Trophoblast cell (in vitro differentiated cells and primary cell): ENCODE measurements at regions not wholly inside any gene's neighbourhood (a gene's known extent, or its start where the extent isn't known, plus 50 kb on each side); places are given as distances from the start of the nearest gene placed in this dataset.

Source experiments
- DNase-seq, 2 donors: peaks; one replicate each; pipeline ENCODE4 v3.0.0-alpha.2; 2016
- H2AFZ ChIP-seq: 2 replicates; pipeline ENCODE4 v1.6.1; 2013; ENCODE audit warnings: low read length, moderate library complexity, mild to moderate bottlenecking; ENCODE audit not compliant: insufficient read depth, poor library complexity
- H2AK5ac ChIP-seq: 2 replicates; pipeline ENCODE4 v1.6.1; 2013; ENCODE audit warnings: mild to moderate bottlenecking, low read length
- H2BK120ac ChIP-seq: 2 replicates; pipeline ENCODE4 v1.6.1; 2013; ENCODE audit warnings: low read length, mild to moderate bottlenecking, moderate library complexity; ENCODE audit not compliant: insufficient read depth, poor library complexity
- H2BK12ac ChIP-seq: 2 replicates; pipeline ENCODE4 v1.6.1; 2013; ENCODE audit warnings: mild to moderate bottlenecking, low read length, moderate library complexity
- H2BK5ac ChIP-seq: 2 replicates; pipeline ENCODE4 v1.6.1; 2013; ENCODE audit warnings: low read length, low read depth, moderate library complexity, mild to moderate bottlenecking; ENCODE audit not compliant: poor library complexity
- H3K14ac ChIP-seq: 2 replicates; pipeline ENCODE4 v1.6.1; 2013; ENCODE audit warnings: mild to moderate bottlenecking, low read length
- H3K18ac ChIP-seq: 2 replicates; pipeline ENCODE4 v1.6.1; 2013; ENCODE audit warnings: mild to moderate bottlenecking, low read length
- H3K23ac ChIP-seq: 2 replicates; pipeline ENCODE4 v1.6.1; 2013; ENCODE audit warnings: low read length
- H3K27ac ChIP-seq: 2 replicates; pipeline ENCODE4 v1.5.1; 2013; ENCODE audit warnings: low read depth, mild to moderate bottlenecking, inconsistent platforms, low read length, moderate library complexity
- H3K27me3 ChIP-seq: 2 replicates; pipeline ENCODE4 v1.6.1; 2013; ENCODE audit warnings: inconsistent platforms, mild to moderate bottlenecking, low read length, moderate library complexity; ENCODE audit not compliant: insufficient read depth
- H3K36me3 ChIP-seq, 2 experiments: 1 replicate in 1 of 2; 2 replicates in 1 of 2; pipeline ENCODE4 v1.6.1; 2013; ENCODE audit warnings: low read length in 2 of 2, mild to moderate bottlenecking in 2 of 2, moderate library complexity in 1 of 2; ENCODE audit not compliant: insufficient read depth in 2 of 2, control insufficient read depth in 1 of 2
- H3K4ac ChIP-seq: 2 replicates; pipeline ENCODE4 v1.6.1; 2013; ENCODE audit warnings: low read depth, mild to moderate bottlenecking, low read length, moderate library complexity
- H3K4me1 ChIP-seq, 2 experiments: 1 replicate in 1 of 2; 2 replicates in 1 of 2; pipeline ENCODE4 v1.6.1; 2013; ENCODE audit warnings: low read length in 2 of 2, mild to moderate bottlenecking in 2 of 2, moderate library complexity in 1 of 2; ENCODE audit not compliant: insufficient read depth in 2 of 2, control insufficient read depth in 1 of 2
- H3K4me2 ChIP-seq: 2 replicates; pipeline ENCODE4 v1.6.1; 2013; ENCODE audit warnings: inconsistent platforms, mild to moderate bottlenecking, low read length, moderate library complexity
- H3K4me3 ChIP-seq: 2 replicates; pipeline ENCODE4 v1.5.1; 2013; ENCODE audit warnings: mild to moderate bottlenecking, low read depth, low read length, inconsistent platforms
- H3K79me1 ChIP-seq: one replicate; pipeline ENCODE4 v1.6.1; 2013; ENCODE audit warnings: low read length
- H3K79me2 ChIP-seq: 2 replicates; pipeline ENCODE4 v1.6.1; 2013; ENCODE audit warnings: low read length, mild to moderate bottlenecking; ENCODE audit not compliant: control insufficient read depth, insufficient read depth, poor library complexity
- H3K9ac ChIP-seq: 2 replicates; pipeline ENCODE4 v1.6.1; 2013; ENCODE audit warnings: mild to moderate bottlenecking, low read length
- H3K9me3 ChIP-seq: 2 replicates; pipeline ENCODE4 v1.6.1; 2013; ENCODE audit warnings: low read depth, mild to moderate bottlenecking, control low read depth, inconsistent platforms, low read length; ENCODE audit not compliant: insufficient read depth
- H4K12ac ChIP-seq: 2 replicates; pipeline ENCODE4 v1.6.1; 2013; ENCODE audit warnings: low read depth, mild to moderate bottlenecking, low read length, moderate library complexity
- H4K8ac ChIP-seq: 2 replicates; pipeline ENCODE4 v1.6.1; 2013; ENCODE audit warnings: low read depth, mild to moderate bottlenecking, low read length, moderate library complexity
- H4K91ac ChIP-seq: one replicate; pipeline ENCODE4 v1.6.1; 2013; ENCODE audit warnings: low read depth, mild to moderate bottlenecking, low read length, moderate library complexity
- WGBS: extraction: QIAGEN DNeasy Blood & Tissue Kit; methylation state at CpG from one replicate; pipeline ENCODE4 v1.1.7; 2013; ENCODE audit warnings: missing lambda C conversion rate; ENCODE audit not compliant: insufficient read length, insufficient coverage; ENCODE audit errors: extremely low coverage; 5-methylcytosine and 5-hydroxymethylcytosine counted together

GRCh38 chr1:233734456-233734855 lies 120.5 kb downstream of the KCNK1 start:
- WGBS = no CpG with 5 or more reads among the region's 7 CpGs
- no peak for DNase-seq
- no peak overlapping the region for H3K4me3 ChIP-seq
- H2AFZ ChIP-seq = no peak overlapping the region
- no peaks in the 10 kb centered on the region for H3K27me3 ChIP-seq
- no peak overlapping the region for H4K8ac ChIP-seq
- H4K12ac ChIP-seq = no peak overlapping the region
- no peaks in the 10 kb centered on the region for H3K36me3 ChIP-seq
- H3K27ac ChIP-seq = peak overlapping the region; percentile 88
- peak overlapping the region; percentile 78 for H2BK120ac ChIP-seq
- no peak overlapping the region for H3K4me2 ChIP-seq
- H3K4me1 ChIP-seq = peaks cover 17 to 28% of the 10 kb centered on the region in 2 experiments
- no peak overlapping the region for H3K9ac ChIP-seq
- peak overlapping the region; percentile 68 for H3K14ac ChIP-seq
- H3K79me2 ChIP-seq = peaks cover 1% of the 10 kb centered on the region
- H3K9me3 ChIP-seq = peaks cover 2% of the 10 kb centered on the region
- no peak overlapping the region for H3K23ac ChIP-seq
- peak overlapping the region; percentile 63 for H2BK5ac ChIP-seq
- H2BK12ac ChIP-seq = peak overlapping the region; percentile 88
- peaks cover 25% of the 10 kb centered on the region for H3K79me1 ChIP-seq
- peak overlapping the region; percentile 65 for H2AK5ac ChIP-seq
- peak overlapping the region; percentile 11 for H3K4ac ChIP-seq
- H4K91ac ChIP-seq = peak overlapping the region; percentile 76
- H3K18ac ChIP-seq = peak overlapping the region; percentile 17

DNA sequence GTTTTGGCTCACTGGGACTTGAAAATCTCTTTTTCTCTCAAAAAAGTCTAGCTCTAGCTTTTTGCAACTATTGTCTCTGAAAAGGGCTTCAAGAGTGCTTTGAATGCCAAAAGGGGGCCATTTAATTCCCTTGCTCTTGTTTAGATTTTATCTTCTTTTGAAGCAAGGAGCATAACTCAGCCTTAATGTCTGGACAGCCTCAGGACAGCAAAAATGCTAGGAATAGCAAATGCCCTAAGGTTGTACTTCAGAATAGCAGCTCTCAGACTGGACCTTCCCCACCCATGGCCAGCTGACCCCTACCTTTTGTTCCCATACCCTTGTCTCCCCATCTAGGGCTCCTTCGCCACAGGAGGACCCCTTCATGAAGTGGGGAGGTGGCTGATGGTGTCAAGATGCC lies 121.4 kb downstream of the KCNK1 start:
- H3K27me3 ChIP-seq = no peaks in the 10 kb centered on the region
- peaks cover 1% of the 10 kb centered on the region for H3K79me2 ChIP-seq
- no peak overlapping the region for H3K4me3 ChIP-seq
- no peak overlapping the region for H3K23ac ChIP-seq
- H3K27ac ChIP-seq = peak overlapping the region; percentile 88
- H3K4me2 ChIP-seq = peak overlapping the region; percentile 37
- no CpG with 5 or more reads among the region's 1 CpG for WGBS
- H3K14ac ChIP-seq = peak overlapping the region; percentile 23
- H2AK5ac ChIP-seq = no peak overlapping the region
- peak overlapping the region; percentile 84 for H2BK5ac ChIP-seq
- H3K18ac ChIP-seq = no peak overlapping the region
- peaks cover 2% of the 10 kb centered on the region for H3K9me3 ChIP-seq
- no peaks in the 10 kb centered on the region for H3K36me3 ChIP-seq
- DNase-seq = peak; percentile 89 to 96
- peaks cover 17 to 28% of the 10 kb centered on the region in 2 experiments for H3K4me1 ChIP-seq
- H4K8ac ChIP-seq = peak overlapping the region; percentile 27
- peaks cover 25% of the 10 kb centered on the region for H3K79me1 ChIP-seq
- H2BK12ac ChIP-seq = peak overlapping the region; percentile 7
- H2AFZ ChIP-seq = no peak overlapping the region
- H3K9ac ChIP-seq = no peak overlapping the region
- peak overlapping the region; percentile 72 for H4K91ac ChIP-seq
- H4K12ac ChIP-seq = no peak overlapping the region
- H3K4ac ChIP-seq = no peak overlapping the region
- H2BK120ac ChIP-seq = peak overlapping the region; percentile 21

- Histone ChIP-seq H2BK120ac (peak overlapping the region; percentile 21), H3K27ac (peak overlapping the region; percentile 88), H4K91ac (peak overlapping the region; percentile 72), H3K27me3 (no peaks in the 10 kb centered on the region), H3K4me2 (no peak overlapping the region), H2BK12ac (no peak overlapping the region), H2BK5ac (no peak overlapping the region), H3K79me1 (peaks cover 25% of the 10 kb centered on the region), H3K79me2 (peaks cover 1% of the 10 kb centered on the region), H2AFZ (no peak overlapping the region), H3K9me3 (peaks cover 2% of the 10 kb centered on the region), H3K18ac (no peak overlapping the region), H4K8ac (no peak overlapping the region), H3K9ac (no peak overlapping the region), H4K12ac (no peak overlapping the region), H3K23ac (no peak overlapping the region), H2AK5ac (no peak overlapping the region), H3K4me1 (peaks cover 17 to 26% of the 10 kb centered on the region in 2 experiments), H3K4ac (no peak overlapping the region), H3K14ac (no peak overlapping the region), H3K36me3 (no peaks in the 10 kb centered on the region), H3K4me3 (no peak overlapping the region)
- DNase-seq = peak; percentile 40 to 92
- no CpG with 5 or more reads among the region's 3 CpGs for WGBS
Observed at GRCh38 chr1:233735847-233736246, 121.9 kb downstream of the KCNK1 start.

DNA sequence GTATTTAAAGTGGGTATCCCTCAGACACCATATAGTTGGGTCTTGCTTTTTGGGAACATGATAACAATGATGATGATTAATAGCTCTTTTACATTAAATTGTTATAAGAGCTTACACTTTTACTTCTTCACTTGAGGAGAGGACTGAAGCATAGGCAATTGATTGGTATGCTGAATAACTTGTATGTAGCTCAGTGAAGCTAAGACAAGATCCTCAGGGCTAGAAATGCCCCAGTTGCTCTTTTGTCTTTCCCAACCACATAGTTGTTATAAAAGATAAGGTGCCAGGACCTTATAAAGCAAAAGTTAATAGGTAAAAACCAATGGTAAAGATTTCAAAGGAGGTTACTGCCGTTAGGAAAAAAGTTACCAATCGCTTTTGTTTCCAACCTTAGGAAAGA lies 123.4 kb downstream of the KCNK1 start:
- Histone ChIP-seq H4K91ac (no peak overlapping the region), H3K4me2 (no peak overlapping the region), H3K14ac (no peak overlapping the region), H3K36me3 (no peaks in the 10 kb centered on the region), H3K9ac (no peak overlapping the region), H2BK12ac (no peak overlapping the region), H2AFZ (no peak overlapping the region), H2BK5ac (no peak overlapping the region), H3K4me1 (peaks cover 12 to 23% of the 10 kb centered on the region in 2 experiments), H3K18ac (no peak overlapping the region), H3K23ac (no peak overlapping the region), H3K27me3 (no peaks in the 10 kb centered on the region), H3K79me1 (peaks cover 25% of the 10 kb centered on the region), H3K4ac (no peak overlapping the region), H2AK5ac (no peak overlapping the region), H3K4me3 (no peak overlapping the region), H3K79me2 (peaks cover 1% of the 10 kb centered on the region), H4K8ac (no peak overlapping the region), H2BK120ac (peak overlapping the region; percentile 51), H3K9me3 (peaks cover 2% of the 10 kb centered on the region), H3K27ac (no peak overlapping the region), H4K12ac (no peak overlapping the region)
- peak; percentile 52 to 79 for DNase-seq
- WGBS = no CpG with 5 or more reads among the region's 2 CpGs
